ENCODE measurements at regions not wholly inside any gene's neighbourhood (a gene's known extent, or its start where the extent isn't known, plus 50 kb on each side); places are given as distances from the start of the nearest gene placed in this dataset.

DNA sequence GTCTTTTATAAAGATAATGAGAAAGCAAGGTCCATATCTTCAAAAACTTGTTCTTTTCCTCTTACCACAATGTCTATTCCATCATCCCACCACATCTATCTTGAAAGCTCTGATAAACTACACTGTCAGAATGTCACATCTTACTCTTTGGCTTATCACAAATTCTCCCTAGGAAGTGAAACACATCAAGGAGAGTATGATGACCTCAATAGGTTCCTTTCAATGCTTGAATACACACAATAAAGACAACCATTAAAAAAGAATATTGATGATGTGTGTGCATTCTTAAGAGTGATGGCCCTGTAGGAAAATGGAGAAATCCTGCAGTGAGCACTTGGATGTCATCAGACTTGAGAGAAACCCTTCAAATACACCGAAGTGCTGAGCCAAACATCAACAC, 918.1 kb upstream of the SORCS1 start:
- no peak for DNase-seq
- no peak overlapping the region for H3K27ac ChIP-seq
- POLR2A ChIA-PET (ENCODE audit: unreplicated experiment), result no interaction called here
- H2AFZ ChIP-seq, result no peak overlapping the region
- H3K9me2 ChIP-seq (ENCODE audit: insufficient read depth), result no peaks in the 10 kb centered on the region
- H4K20me1 ChIP-seq (ENCODE audit: insufficient read depth), result no peaks in the 10 kb centered on the region
- no peak overlapping the region for H3K4me3 ChIP-seq
- no peak overlapping the region for H3K4me2 ChIP-seq
- CTCF ChIA-PET, result no interaction called here
- intact Hi-C loops (cut with micrococcal nuclease; ENCODE audit: unreplicated experiment), result no loop called here
- H3K79me2 ChIP-seq (ENCODE audit: low read depth), result no peaks in the 10 kb centered on the region
- no peaks in the 10 kb centered on the region for H3K27me3 ChIP-seq (ENCODE audit: insufficient read depth, low read depth)
- no peaks in the 10 kb centered on the region for H3K36me3 ChIP-seq (ENCODE audit: low read depth)
- BruUV-seq (replicated peaks), result no TSS peak
- H3K9me3 ChIP-seq (ENCODE audit: insufficient read depth, low read depth), result no peaks in the 10 kb centered on the region
- TF ChIP-seq CTCF (conservative IDR thresholded peaks at IDR 0.05), result no peak
- no peak for TF ChIP-seq EZH2 (IDR thresholded peaks at IDR 0.05; ENCODE audit: low read depth)
- H3F3A ChIP-seq (ENCODE audit: insufficient read depth, low read depth), result no peaks in the 10 kb centered on the region
- H3K4me1 ChIP-seq (replicated peaks; ENCODE audit: insufficient read depth), result no peaks in the 10 kb centered on the region

GRCh38 chr10:108078263-108078662, 913.8 kb upstream of the SORCS1 start:
- no peaks in the 10 kb centered on the region for H3F3A ChIP-seq (ENCODE audit: insufficient read depth, low read depth)
- no peaks in the 10 kb centered on the region for H3K4me1 ChIP-seq (replicated peaks; ENCODE audit: insufficient read depth)
- H3K79me2 ChIP-seq (ENCODE audit: low read depth), result no peaks in the 10 kb centered on the region
- no peaks in the 10 kb centered on the region for H3K27me3 ChIP-seq (ENCODE audit: insufficient read depth, low read depth)
- H3K9me3 ChIP-seq (ENCODE audit: insufficient read depth, low read depth), result no peaks in the 10 kb centered on the region
- no peaks in the 10 kb centered on the region for H3K9me2 ChIP-seq (ENCODE audit: insufficient read depth)
- H3K4me2 ChIP-seq, result no peak overlapping the region
- no peak for DNase-seq
- H3K4me3 ChIP-seq, result no peak overlapping the region
- TF ChIP-seq CTCF (conservative IDR thresholded peaks at IDR 0.05) (no peak), EZH2 (IDR thresholded peaks at IDR 0.05; ENCODE audit: low read depth) (no peak)
- intact Hi-C loops (cut with micrococcal nuclease; ENCODE audit: unreplicated experiment), result no loop called here
- ChIA-PET CTCF (no interaction called here), POLR2A (ENCODE audit: unreplicated experiment) (no interaction called here)
- no TSS peak for BruUV-seq (replicated peaks)
- H3K27ac ChIP-seq, result no peak overlapping the region
- no peaks in the 10 kb centered on the region for H3K36me3 ChIP-seq (ENCODE audit: low read depth)
- no peak overlapping the region for H2AFZ ChIP-seq
- H4K20me1 ChIP-seq (ENCODE audit: insufficient read depth), result no peaks in the 10 kb centered on the region

DNA sequence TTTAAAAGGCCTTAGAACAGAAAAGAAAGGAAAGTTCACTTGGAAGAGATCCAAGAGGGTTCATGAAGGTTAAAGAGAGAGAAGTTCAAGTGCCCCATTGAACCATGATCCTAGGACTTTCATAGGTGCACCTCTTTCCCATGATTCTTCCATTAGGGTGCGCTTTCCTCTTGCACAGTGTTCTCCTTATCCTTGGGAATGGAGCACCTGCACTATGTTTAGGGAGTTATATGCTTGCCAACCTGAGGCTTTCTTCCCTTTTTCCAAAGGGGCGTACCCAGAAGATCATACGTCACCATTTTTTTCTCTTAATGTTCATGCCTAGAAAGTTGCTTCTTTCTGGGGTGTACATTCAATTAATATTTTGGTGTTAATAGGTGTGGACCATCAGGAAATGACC, 908.0 kb upstream of the SORCS1 start:
- intact Hi-C loops (cut with micrococcal nuclease; ENCODE audit: unreplicated experiment), result no loop called here
- Histone ChIP-seq H4K20me1 (ENCODE audit: insufficient read depth) (no peaks in the 10 kb centered on the region), H2AFZ (no peak overlapping the region), H3K27ac (no peak overlapping the region), H3K4me3 (no peak overlapping the region), H3K36me3 (ENCODE audit: low read depth) (no peaks in the 10 kb centered on the region), H3F3A (ENCODE audit: insufficient read depth, low read depth) (no peaks in the 10 kb centered on the region), H3K4me2 (no peak overlapping the region), H3K79me2 (ENCODE audit: low read depth) (no peaks in the 10 kb centered on the region), H3K9me2 (ENCODE audit: insufficient read depth) (no peaks in the 10 kb centered on the region), H3K9me3 (ENCODE audit: insufficient read depth, low read depth) (no peaks in the 10 kb centered on the region), H3K27me3 (ENCODE audit: insufficient read depth, low read depth) (no peaks in the 10 kb centered on the region), H3K4me1 (replicated peaks; ENCODE audit: insufficient read depth) (no peaks in the 10 kb centered on the region)
- ChIA-PET CTCF (no interaction called here), POLR2A (ENCODE audit: unreplicated experiment) (no interaction called here)
- no peak for DNase-seq
- no TSS peak for BruUV-seq (replicated peaks)
- TF ChIP-seq CTCF (conservative IDR thresholded peaks at IDR 0.05) (no peak), EZH2 (IDR thresholded peaks at IDR 0.05; ENCODE audit: low read depth) (no peak)

Measured in PC-9 (cell line).